ENCODE measurements at regions not wholly inside any gene's neighbourhood (a gene's known extent, or its start where the extent isn't known, plus 50 kb on each side); places are given as distances from the start of the nearest gene placed in this dataset.

DNA sequence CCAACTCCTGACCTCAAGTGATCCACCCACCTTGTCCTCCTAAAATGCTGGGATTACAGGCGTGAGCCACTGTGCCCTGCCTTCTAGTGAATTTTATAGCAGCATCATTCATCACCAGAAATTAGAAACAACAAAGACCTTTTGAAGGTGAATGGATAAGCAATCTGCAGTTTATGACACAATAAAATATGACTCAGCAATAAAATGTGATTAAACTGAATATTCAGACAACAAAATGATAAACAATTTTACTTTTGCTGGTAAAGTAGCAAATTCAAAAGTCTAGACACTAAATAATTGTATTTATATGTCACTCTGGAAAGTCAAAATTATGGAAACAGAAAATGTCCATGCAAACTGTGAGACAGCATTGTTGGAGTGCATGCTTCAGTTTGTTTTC, 656.6 kb downstream of the CBLN2 start:
- TF ChIP-seq, protein P1, sequence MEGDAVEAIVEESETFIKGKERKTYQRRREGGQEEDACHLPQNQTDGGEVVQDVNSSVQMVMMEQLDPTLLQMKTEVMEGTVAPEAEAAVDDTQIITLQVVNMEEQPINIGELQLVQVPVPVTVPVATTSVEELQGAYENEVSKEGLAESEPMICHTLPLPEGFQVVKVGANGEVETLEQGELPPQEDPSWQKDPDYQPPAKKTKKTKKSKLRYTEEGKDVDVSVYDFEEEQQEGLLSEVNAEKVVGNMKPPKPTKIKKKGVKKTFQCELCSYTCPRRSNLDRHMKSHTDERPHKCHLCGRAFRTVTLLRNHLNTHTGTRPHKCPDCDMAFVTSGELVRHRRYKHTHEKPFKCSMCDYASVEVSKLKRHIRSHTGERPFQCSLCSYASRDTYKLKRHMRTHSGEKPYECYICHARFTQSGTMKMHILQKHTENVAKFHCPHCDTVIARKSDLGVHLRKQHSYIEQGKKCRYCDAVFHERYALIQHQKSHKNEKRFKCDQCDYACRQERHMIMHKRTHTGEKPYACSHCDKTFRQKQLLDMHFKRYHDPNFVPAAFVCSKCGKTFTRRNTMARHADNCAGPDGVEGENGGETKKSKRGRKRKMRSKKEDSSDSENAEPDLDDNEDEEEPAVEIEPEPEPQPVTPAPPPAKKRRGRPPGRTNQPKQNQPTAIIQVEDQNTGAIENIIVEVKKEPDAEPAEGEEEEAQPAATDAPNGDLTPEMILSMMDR (IDR thresholded peaks at IDR 0.05) = no peak
- no peak for TF ChIP-seq POLR2AphosphoS5 (IDR thresholded peaks at IDR 0.05)
